NCI-H748 (cell line): ENCODE measurements at regions not wholly inside any gene's neighbourhood (a gene's known extent, or its start where the extent isn't known, plus 50 kb on each side); places are given as distances from the start of the nearest gene placed in this dataset.
"Not testable (repeated sequence)": the region's sequence is repeated elsewhere in the genome, so short reads cannot be mapped to it uniquely, and the experiment has no call there.

Experiments used
- DNase-seq: peaks from one replicate; lab custom pipeline; 2025; ENCODE audit not compliant: unreplicated experiment; lab: John Stamatoyannopoulos, UW

DNA sequence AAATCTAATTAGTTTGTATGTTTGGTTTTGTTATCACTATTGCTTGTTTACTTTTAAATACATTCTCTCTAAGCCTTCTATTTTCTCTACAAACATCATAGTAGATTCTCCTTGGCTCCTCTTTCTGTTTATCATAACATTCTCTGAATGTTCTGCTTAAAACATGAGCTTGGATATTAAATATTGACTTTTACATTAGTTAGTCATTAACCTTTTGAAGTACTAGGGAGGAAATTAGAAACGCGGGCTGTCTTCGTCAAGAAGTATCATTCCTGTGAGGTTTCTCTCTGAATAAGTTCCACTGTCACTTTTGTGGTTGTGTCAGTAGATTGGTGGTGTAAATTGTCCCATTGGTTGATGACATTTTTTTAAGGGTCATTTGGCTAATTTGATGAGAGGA, 821.5 kb downstream of the EFNA5 start:
- DNase-seq: peak; percentile 84

DNA sequence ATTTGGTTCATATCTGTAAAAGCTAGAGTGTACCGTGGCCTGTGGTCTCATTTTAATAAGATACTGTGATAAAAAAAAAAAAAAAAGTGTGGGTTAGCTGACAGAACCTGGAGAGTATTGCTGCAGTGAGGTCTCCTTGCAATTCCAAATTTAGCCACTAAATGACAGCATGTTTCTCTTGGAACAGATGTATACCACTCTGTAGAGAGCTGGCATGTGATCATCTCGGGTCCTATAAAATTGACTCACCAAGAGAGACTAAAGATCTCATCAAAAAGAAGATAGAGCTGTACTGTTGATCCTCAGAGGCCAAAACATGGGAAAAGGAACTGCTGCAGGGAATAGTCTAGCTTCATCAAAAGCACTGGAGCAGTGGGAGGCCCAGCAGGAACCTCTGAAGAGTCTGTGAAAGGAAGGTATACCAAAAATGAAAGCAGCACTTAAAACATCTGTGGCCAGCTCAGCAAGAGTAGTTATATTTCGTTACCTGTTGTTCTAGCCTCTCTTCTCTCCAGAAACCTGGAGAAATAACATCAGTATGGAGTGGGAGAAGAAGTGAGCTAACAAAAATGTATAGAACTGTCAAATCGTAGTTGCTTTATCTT, 826.8 kb downstream of the EFNA5 start:
- DNase-seq: peak; percentile 24

DNA sequence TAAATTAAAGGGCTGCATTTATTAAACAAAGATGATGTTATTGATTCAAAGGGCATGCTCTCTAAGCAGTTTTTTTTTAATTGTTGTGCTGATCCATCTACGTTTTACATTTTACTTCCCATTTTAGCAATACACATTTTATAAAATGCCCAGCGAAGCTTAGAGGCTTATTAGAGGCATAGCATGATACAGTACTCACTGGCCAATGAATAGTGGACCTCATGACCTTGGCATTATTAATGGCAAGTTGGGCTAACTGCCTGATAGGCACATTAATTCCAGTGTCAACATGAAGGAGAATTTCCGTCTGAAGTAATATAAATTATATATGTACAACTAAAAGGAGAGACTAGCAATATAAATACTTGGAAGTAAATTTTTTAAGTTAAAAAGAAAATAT, 837.2 kb downstream of the EFNA5 start:
- peak; percentile 67 for DNase-seq

DNA sequence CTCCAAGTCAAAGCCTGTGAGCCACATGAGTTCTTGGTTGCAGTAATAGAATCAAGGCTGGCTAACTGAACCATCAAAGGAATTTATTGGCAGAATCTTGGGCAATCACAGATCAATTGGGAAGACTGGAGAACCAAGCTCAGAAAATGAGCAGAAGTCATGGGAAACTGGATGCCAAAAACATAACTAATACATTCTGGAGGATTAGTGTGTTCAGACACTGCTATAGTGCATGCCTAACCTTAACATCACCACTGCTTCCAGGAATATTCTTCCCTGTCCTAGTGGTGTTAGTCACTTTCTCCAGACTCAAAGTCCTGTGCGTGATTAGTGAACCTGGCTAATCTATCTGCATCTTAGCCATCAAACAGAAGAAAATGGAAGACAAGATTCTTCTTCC, 843.7 kb downstream of the EFNA5 start:
- DNase-seq: no peak

DNA sequence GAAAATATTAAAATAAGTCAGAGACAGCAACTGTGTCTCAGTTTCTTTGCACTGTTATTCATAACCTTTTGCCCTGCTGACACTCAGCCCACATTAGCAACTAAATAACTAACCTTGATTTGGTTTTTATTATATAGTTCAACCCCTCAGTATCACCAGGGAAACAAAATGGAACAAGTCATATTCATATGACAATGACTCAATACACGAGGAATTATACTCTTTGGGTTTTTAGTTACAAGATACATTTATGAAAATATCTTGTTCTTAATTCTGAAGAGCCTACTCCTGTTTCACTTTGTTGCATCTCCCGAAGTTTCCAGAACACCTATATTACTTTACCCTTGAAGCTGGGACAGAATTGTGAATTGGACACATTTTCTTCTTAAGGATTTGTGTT, 845.4 kb downstream of the EFNA5 start:
- DNase-seq: no peak

DNA sequence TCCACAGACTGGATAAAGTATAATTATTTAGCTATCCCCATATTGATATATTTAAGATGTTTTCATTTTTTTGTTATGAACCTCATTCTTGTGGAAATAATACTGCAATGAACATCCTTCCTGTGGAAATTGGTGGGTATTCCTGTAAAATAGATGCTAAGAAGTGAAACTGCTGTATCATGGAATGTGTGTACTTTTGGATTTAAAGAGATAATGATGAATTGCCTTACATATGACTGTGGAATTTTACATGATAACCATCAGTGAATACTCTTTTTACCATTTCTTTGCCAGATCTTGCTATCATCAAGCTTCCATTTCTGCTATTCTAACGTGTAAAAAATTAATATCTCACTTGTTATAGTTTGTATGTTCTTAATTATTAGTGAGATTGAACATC, 847.9 kb downstream of the EFNA5 start:
- DNase-seq: no peak

DNA sequence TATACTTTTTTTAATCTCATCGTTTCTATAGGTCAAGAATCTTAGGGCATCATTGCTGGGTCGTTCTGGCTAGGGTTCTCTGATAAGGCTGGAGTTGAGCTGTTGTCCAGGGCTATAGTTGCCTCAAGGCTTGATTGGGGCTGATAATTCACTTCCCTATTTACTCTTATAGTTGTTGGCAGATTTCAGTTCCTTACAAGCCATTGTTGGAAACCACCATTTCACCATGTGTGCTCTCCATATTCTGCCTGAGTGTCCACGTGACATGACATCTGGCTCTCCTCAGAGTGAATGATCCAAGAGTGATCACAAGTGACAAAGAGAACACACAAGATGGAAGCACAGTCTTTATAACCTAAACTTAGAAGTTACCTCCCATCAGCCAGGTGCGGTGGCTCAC, 852.2 kb downstream of the EFNA5 start:
- no peak for DNase-seq

DNA sequence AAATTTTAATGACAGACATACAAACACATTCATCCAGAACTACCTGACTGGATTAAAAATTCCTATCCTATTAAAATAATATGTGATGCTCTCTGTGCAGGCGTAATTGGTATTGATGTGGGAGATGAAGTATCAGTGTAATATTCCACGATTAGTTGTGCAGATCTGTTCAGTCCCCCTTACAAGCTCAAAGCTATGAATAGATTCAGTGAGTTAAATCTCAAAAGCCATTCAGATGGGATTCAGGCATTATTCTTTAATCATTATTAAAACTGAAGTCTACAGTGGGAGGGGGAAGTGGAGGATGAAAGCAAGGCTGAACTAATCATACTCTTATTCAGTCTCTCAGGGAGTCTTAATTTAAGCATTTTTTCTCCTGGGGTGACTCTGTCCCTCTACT, 855.8 kb downstream of the EFNA5 start:
- no peak for DNase-seq

DNA sequence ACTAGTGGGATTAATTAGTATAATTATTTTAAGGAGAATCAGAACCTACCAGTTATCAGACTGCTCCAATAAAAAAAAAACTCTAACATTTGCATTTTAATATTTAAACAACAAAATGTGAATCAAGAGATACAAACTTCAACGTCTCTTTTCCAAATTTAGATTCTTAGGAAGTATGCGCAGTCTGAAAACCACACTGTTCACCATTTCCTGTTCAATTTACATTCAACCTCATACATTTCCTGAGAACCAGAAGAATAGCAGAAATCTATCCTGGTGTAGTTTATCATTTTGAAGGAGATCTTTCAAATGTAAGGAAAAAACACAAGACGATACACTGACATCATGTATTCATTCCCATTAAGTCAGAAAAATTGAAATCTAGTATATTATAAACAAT, 869.2 kb downstream of the EFNA5 start:
- no peak for DNase-seq

DNA sequence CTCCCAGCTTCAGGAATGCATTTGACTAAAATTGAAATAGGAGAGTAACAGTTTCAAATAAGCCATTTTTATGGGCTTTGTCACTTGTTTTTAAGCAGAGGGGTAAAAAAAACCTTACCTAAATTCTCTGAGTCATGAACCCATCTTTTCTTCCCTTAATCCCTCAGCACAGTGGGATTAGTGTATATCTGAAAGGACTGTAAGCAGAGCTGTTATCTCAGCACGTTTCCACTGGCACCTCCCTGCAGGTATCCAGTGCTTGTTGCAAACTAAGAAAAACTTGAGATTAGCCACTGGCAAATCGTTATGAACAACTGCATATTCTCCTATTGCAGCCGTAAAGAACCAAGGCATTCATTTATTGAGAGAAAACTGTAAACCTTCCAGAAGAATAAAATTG, 872.7 kb downstream of the EFNA5 start:
- no peak for DNase-seq

DNA sequence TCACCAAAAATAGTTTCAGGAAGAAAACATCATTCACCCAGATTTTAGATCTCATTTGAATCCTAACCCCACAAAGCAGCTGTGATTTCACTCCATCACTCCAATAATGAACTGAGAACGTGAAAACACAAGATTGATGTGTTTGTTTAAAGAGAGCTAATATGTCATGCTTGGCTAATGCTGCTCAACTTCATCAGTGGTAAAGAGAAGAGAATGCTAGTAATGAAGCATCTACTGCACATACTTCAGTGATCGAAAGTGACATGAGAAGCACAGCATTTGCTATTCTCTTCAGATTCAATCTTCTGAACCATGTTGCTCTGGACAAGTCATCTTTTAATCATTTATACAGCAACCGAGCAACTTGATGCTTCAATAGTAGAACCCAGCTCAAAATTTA, 874.7 kb downstream of the EFNA5 start:
- DNase-seq: no peak

DNA sequence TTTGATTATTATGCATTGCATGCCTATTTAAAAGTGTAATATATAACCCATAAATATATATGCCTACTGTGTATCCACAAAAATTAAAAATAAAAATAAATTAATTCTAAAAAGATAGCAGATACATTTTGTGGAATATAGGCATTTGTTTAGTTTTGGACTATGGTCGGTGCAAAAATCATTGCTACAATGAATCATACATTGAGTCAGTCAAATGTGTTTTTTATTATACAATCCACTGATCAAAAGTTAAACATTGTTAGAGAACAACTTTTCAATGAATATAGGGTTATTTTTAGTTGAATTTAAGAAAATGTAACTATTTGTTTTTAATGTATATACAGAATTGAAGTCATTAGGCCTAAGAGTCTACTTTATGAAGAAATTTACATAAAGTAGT, 885.9 kb downstream of the EFNA5 start:
- DNase-seq: no peak

DNA sequence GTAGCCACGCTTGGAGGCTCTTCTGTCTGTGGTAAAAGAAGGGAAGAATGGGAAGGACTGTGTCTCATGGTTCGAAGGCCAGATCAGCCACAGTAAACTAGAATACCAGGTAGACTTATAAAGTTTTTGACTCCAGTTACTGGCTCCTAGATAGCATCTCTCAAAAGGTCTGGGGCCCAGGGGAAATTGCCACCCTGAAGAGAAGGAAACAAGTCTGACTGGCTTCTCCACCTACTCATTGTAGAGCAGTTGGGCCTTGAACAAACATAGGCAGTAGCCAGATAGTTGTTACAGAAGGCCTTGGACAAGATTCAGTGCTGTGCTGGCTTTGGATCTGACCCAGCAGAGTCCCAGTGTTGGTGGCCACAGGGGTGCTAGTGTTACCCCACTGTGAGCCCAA, 890.4 kb downstream of the EFNA5 start:
- no peak for DNase-seq

DNA sequence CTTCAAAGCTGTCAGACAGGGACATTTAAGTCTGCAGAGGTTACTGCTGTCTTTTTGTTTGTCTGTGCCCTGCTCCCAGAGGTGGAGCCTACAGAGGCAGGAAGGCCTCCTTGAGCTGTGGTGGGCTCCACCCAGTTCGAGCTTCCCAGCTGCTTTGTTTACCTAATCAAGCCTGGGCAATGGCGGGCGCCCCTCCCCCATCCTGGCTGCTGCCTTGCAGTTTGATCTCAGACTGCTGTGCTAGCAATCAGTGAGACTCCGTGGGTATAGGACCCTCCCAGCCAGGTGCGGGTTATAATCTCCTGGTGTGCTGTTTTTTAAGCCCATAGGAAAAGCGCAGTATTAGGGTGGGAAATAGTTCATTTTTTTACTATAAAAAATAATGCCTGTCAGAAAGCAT, 894.2 kb downstream of the EFNA5 start:
- not testable (repeated sequence) for DNase-seq

DNA sequence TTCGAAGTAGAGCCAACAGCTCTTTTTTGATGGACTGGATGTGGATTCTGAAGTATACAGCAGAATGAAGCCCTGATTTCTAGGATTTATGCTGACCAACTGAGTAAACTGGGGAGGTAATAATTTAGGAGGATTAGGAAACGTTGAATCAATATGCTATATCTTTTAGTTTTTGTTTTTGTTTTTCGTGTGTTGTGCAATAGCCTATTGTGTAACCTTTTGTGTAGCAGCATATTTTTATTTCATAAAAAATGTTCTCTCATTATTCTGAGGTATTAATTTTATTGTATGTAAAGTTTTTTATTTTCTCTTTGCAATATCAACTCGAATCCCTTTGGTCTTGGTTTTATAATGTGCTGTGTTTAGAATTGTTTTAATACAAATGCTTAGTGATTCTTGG, 902.3 kb downstream of the EFNA5 start:
- DNase-seq: no peak

DNA sequence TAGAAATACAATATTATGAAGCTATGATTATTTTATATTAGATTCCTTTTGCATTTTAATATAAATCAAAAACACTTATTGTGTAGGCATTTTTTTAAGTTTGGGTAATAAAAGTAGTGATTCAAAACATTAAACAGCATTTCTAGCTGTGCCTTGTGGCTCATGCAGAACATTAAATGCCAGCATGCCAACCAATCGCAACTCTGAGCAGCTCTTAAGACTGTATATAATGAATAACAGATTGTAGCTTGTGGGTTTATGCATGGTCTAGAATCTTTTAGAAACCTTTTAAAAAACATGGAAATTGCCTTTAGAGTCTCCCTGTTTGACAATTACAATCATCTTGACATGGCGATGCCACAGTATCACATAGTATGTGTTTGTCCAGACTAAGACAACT, 903.8 kb downstream of the EFNA5 start:
- no peak for DNase-seq

DNA sequence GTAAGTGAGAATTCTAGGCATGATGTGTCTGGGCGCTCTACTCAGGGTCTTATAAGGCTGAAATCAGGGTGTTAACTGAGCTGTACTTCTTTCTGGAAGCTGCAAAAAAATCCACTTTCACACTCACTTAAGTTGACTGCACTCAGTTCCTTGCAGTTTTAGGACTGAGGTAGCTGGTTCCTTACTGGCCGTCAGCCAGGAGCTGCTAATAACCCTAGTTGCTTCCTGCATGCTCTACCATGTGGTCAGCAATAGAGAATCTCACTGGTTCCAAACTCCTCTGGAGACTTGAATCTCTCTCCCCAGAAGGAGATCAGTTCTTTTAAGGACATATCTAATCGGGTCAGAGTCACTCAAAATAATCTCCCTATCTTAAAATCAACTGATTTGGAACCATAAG, 911.2 kb downstream of the EFNA5 start:
- DNase-seq: no peak

DNA sequence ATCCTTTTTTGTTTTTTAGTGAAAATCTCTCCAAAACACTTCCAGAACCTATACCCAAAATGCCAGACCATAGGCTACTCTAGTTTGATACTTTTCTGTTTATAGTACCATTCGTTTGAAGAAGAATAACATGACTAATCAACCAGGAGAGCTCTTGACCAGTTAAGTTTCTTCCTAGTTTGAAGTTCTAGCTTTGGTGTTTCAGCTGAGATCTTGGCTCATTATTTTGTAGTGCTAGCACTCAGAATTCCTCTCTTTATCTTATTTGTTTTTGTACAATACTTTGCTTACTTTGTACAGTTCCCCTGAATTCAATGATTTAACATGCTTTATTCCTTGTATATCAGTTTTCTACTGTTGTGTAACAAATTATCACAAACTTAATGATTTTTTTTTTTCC, 911.6 kb downstream of the EFNA5 start:
- no peak for DNase-seq

DNA sequence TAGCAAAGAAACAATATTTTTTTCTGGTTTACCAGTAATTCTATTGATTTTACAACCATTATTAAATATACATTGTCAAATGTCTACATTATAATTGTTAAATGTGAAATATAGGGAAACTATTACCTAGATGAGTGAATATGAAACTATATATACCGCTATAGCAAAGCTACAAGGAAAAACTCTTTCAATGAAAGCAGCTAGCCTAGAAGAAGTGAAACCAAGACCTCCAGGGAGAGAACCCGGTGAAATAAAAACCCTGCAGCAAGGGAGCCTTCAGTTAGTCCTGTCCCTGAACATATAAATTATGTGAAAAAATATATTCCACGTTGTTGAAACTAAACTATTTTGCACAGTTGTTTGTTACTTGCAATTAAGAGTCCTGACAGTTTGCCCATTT, 913.1 kb downstream of the EFNA5 start:
- no peak for DNase-seq

DNA sequence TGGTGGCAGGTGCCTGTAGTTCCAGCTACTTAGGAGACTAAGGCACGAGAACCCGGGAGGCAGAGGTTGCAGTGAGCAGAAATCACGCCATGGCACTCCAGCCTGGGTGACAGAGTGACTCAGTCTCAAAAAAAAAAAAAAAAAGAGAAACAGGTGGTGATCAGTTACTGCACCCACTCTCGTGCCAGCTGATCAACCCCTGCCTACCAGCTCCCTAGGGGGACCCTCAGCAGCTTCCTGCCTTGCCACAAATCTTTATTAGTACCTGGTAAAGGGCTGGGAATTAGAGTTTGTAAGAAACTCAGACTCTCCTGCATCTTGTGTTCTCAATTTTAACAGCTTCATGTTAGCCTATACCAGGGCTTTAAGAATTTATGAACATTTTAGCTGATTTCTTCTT, 914.9 kb downstream of the EFNA5 start:
- no peak for DNase-seq

DNA sequence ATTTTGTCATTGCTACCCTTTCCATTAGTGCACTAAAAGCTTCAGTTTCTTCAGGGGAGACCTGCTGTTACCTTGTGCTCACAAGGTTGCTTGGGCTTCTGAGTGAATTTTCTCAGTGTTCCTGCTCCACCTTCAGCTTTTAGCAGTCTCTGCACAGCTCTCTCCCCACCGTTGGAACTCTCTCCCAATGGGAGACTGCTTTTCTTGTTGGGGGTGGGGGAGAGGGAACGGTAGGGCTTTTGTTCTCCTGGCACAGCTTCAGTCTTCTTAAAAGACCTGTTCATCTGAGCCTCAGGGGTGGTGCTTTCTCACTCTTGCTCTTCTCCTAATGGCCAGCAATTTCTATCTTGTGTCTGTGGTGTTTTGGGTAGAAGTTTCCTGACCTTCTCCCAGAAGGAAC, 915.7 kb downstream of the EFNA5 start:
- no peak for DNase-seq

DNA sequence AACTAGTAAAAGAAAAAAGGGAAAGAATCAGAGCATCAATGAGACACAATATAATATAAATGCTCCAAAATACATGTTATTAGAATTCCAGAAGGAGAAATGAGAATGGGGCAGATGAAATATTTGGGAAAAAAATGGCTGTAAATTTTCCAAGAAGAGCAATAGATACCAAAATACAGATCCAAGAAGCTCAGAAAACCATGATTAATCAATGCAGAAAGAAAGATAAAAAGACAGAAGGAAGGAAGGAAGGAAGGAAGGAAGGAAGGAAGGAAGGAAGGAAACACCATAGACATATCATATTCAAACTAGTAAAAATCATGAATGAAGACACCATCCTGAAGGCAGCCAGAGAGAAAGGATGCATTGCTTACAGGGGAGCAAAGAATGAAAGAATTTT, 920.9 kb downstream of the EFNA5 start:
- no peak for DNase-seq

DNA sequence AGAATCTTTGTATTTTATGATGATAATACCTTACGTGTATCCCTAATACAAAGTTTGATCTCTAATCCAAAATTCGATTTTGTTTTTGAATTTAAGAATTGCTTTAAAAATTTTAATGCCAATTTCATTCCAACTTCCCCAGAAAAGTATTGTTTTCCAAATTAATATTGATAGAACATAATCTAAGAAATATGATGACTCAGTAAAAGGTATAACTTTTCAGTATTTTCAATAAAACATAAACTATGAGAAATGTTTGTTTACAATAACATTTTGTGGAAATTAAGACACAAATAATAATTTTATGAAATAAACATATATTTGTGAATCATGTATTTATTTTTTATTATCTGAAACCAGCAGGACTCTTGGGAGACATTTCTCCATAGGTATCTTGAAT, 931.6 kb downstream of the EFNA5 start:
- no peak for DNase-seq

DNA sequence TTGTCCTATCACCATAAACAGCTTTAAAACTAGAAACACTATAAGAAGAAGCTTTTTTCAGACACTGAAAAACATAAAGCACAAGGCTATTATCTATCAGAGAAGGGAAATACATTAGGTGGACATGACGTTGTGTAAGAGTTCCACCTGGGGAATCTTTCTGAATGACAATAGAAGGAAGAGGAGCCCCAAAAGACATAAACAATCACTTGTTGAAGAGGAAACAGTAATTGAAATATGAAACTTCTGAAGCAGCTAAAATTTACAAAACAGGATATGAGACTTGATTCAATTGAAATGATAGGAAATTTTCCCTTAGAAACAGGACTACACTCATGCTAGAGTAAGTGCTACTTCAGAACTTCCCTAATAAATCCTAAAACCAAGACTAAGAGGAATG, 933.6 kb downstream of the EFNA5 start:
- no peak for DNase-seq
